ENCODE measurements at regions not wholly inside any gene's neighbourhood (a gene's known extent, or its start where the extent isn't known, plus 50 kb on each side); places are given as distances from the start of the nearest gene placed in this dataset.

- no peak for TF ChIP-seq SMC3 (conservative IDR thresholded peaks at IDR 0.05; ENCODE audit: poor library complexity)
- TF ChIP-seq CTCF (IDR thresholded peaks at IDR 0.05; ENCODE audit: poor library complexity, severe bottlenecking) = no peak
- no peak for TF ChIP-seq TAF1 (IDR thresholded peaks at IDR 0.05; ENCODE audit: low read depth)
- TF ChIP-seq EP300 (conservative IDR thresholded peaks at IDR 0.05; ENCODE audit: poor library complexity, severe bottlenecking) = no peak
- TF ChIP-seq REST (IDR thresholded peaks at IDR 0.05; ENCODE audit: borderline replicate concordance) = no peak
- TF ChIP-seq POLR2AphosphoS5 (IDR thresholded peaks at IDR 0.05) = no peak
These were observed 224.4 kb downstream of the CLCN4 start for GRCh38 chrX:10381193-10381592.
